ENCODE measurements at regions not wholly inside any gene's neighbourhood (a gene's known extent, or its start where the extent isn't known, plus 50 kb on each side); places are given as distances from the start of the nearest gene placed in this dataset.

GRCh38 chr6:6930223-6930880, 177.4 kb upstream of the RREB1 start:
- ChIA-PET POLR2A (interaction anchor here (0.6 to 1.4 kb wide), 2 partner anchors 11 to 17 kb away, joined by 3 to 5 read pairs; no protein-coding TSS in a partner anchor), CTCF (ENCODE audit: low intra/inter-chr PET ratio) (no interaction called here)
- Histone ChIP-seq H4K20me1 (replicated peaks; ENCODE audit: control insufficient read depth, insufficient read depth, low read length) (no peaks in the 10 kb centered on the region), H3K9ac (ENCODE audit: insufficient read depth in 1 of 2, low read depth in 2 of 2, low read length in 2 of 2) (no peak overlapping the region), H3K9me3 (replicated peaks; ENCODE audit: control insufficient read depth, insufficient read depth, low read depth, low read length) (no peaks in the 10 kb centered on the region), H3K9me1 (ENCODE audit: control insufficient read depth, insufficient read depth, low read length) (no peaks in the 10 kb centered on the region), H3K4me2 (ENCODE audit: insufficient read depth, low read length) (no peak overlapping the region), H3K4me3 (no peak overlapping the region), H3K36me3 (ENCODE audit: control insufficient read depth, insufficient read depth, low read length) (no peaks in the 10 kb centered on the region), H3K27me3 (ENCODE audit: control insufficient read depth in 2 of 2, insufficient read depth in 2 of 2, low read length in 2 of 2) (no peaks in the 10 kb centered on the region), H3K27ac (ENCODE audit: extremely low read depth, low read depth, low read length) (no peak overlapping the region), H2AFZ (ENCODE audit: low read depth, low read length) (peak overlapping the region; percentile 87), H3K4me1 (replicated peaks in 1 of 2; ENCODE audit: control insufficient read depth in 2 of 2, insufficient read depth in 2 of 2, low read length in 2 of 2) (peaks cover 8 to 27% of the 10 kb centered on the region in 2 experiments), H3K79me2 (ENCODE audit: control insufficient read depth, insufficient read depth, low read length) (no peaks in the 10 kb centered on the region)
- ATAC-seq (no peak), DNase-seq (ENCODE audit: extremely low read depth in 1 of 4, low spot score in 3 of 4) (no peak), FAIRE-seq (no peak)
- WGBS (ENCODE audit: insufficient coverage, low coverage, missing lambda C conversion rate), result 64% methylated on average over 9 of the region's 9 CpGs
- in situ Hi-C loops (cut with MboI), result no loop called here
- TF ChIP-seq NFE2 (IDR thresholded peaks at IDR 0.05; ENCODE audit: low read depth) (no peak), BDP1 (IDR thresholded peaks at IDR 0.05; ENCODE audit: insufficient read depth, insufficient read length) (no peak), ERF (CRISPR knock-in tag; IDR thresholded peaks at IDR 0.05) (no peak), FOXP1 (CRISPR knock-in tag; IDR thresholded peaks at IDR 0.05) (no peak), ELF4 (CRISPR knock-in tag; IDR thresholded peaks at IDR 0.05) (no peak), IRF9 (tag; IDR thresholded peaks at IDR 0.05) (no peak), ZNF174 (CRISPR knock-in tag; IDR thresholded peaks at IDR 0.05) (no peak), NRF1 (conservative IDR thresholded peaks at IDR 0.05 in 1 of 2, IDR thresholded peaks at IDR 0.05 in 1 of 2) (no peak), ZFX (CRISPR knock-in tag; IDR thresholded peaks at IDR 0.05) (no peak), TBP (optimal IDR thresholded peaks at IDR 0.05; ENCODE audit: low read depth, low read length) (no peak), WHSC1 (IDR thresholded peaks at IDR 0.05; ENCODE audit: low read length) (no peak), PKNOX1 (IDR thresholded peaks at IDR 0.05) (no peak), CHD2 (IDR thresholded peaks at IDR 0.05; ENCODE audit: low read depth, low read length) (no peak), ZNF717 (CRISPR knock-in tag; IDR thresholded peaks at IDR 0.05) (no peak), ZNF212 (CRISPR knock-in tag; IDR thresholded peaks at IDR 0.05) (no peak), POU5F1 (IDR thresholded peaks at IDR 0.05; ENCODE audit: borderline replicate concordance, low read depth, low read length, partially characterized antibody) (no peak), ARID3B (CRISPR knock-in tag; IDR thresholded peaks at IDR 0.05; ENCODE audit: borderline replicate concordance) (no peak), E2F4 (CRISPR knock-in tag; IDR thresholded peaks at IDR 0.05; ENCODE audit: low read depth) (no peak), CXXC5 (CRISPR knock-in tag; IDR thresholded peaks at IDR 0.05) (no peak)
- intact Hi-C loops (cut with micrococcal nuclease), result no loop called here
- BruUV-seq (replicated peaks), result no TSS peak

Measured in K562 (cell line).